HCT116 (cell line): ENCODE measurements at regions not wholly inside any gene's neighbourhood (a gene's known extent, or its start where the extent isn't known, plus 50 kb on each side); places are given as distances from the start of the nearest gene placed in this dataset.

Source experiments
- ATAC-seq: fragments of 200-7000 bp; cut with Tn5 transposase; 2 replicates; pipeline ENCODE4 v1.9.1; 2020; ENCODE audit warnings: mild to moderate bottlenecking, moderate library complexity
- BruUV-seq: library from RNA; stranded (reverse); fragments of 400-500 nt; replicated peaks from 2 replicates; lab custom pipeline; 2021; lab: Mats Ljungman, UMichigan
- CTCF ChIA-PET: fragments of 300-600 bp; sonication (Branson Sonifier 250); formaldehyde crosslinking; loops from one replicate; lab custom pipeline; 2021; ENCODE audit warnings: antibody characterized with exemption; lab: Charles Lee
- POLR2A ChIA-PET: fragments of 300-600, 350-600 bp; sonication (Branson Sonifier 250); formaldehyde crosslinking; loops from one replicate; lab custom pipeline; 2021; ENCODE audit warnings: antibody characterized with exemption; lab: Charles Lee
- RAD21 ChIA-PET, 2 experiments: fragments of 300-600 bp; sonication (Branson Sonifier 250); formaldehyde crosslinking; loops; one replicate each; lab custom pipeline; 2023; ENCODE audit warnings: low total read pairs in 2 of 2; ENCODE audit not compliant: uncharacterized antibody in 2 of 2, unreplicated experiment in 2 of 2, low non-redundant PET in 1 of 2; lab: Charles Lee
- DNase-seq: peaks from one replicate; pipeline ENCODE4 v3.0.0-alpha.2; 2010; ENCODE audit warnings: low read depth, low spot score
- H2AFZ ChIP-seq: fragments of 200-600 bp; shearing (Covaris generic), sonication (generic); 2 replicates; pipeline ENCODE4 v1.6.1; 2017; ENCODE audit warnings: low read depth, mixed run types, mixed read lengths, antibody characterized with exemption, low read length; ENCODE audit not compliant: poor library complexity, severe bottlenecking
- H3K27ac ChIP-seq: 2 replicates; pipeline ENCODE4 v1.5.1; 2012; ENCODE audit warnings: low read depth, low read length
- H3K27me3 ChIP-seq: fragments of 200-600 bp; sonication (generic); 2 replicates; pipeline ENCODE4 v1.6.1; 2016; ENCODE audit warnings: mixed run types, low read length, mixed read lengths; ENCODE audit not compliant: insufficient read depth
- H3K36me3 ChIP-seq, 2 experiments: fragments of 200-500 bp in 1 of 2; fragments of 200-600 bp in 1 of 2; sonication (Bioruptor generic) in 1 of 2; sonication (generic) in 1 of 2; 2 replicates each; pipeline versions ENCODE4 v1.5.1 to v1.6.1; 2014 to 2016; ENCODE audit warnings: low read length in 2 of 2, inconsistent platforms in 1 of 2, mixed read lengths in 1 of 2, mixed run types in 1 of 2; ENCODE audit not compliant: insufficient read depth in 2 of 2, control insufficient read depth in 1 of 2
- H3K4me1 ChIP-seq, 2 experiments: fragments of 200-600 bp in 1 of 2; sonication (generic) in 1 of 2; 2 replicates each; pipeline versions ENCODE4 v1.5.1 to v1.6.1; 2012 to 2017; ENCODE audit warnings: low read length in 2 of 2, inconsistent platforms in 1 of 2, mild to moderate bottlenecking in 1 of 2, mixed read lengths in 1 of 2, mixed run types in 1 of 2, moderate library complexity in 1 of 2; ENCODE audit not compliant: insufficient read depth in 2 of 2, control insufficient read depth in 1 of 2
- H3K4me2 ChIP-seq: fragments of 200-600 bp; sonication (generic); 2 replicates; pipeline ENCODE4 v1.6.1; 2017; ENCODE audit warnings: mixed run types, low read length, mixed read lengths
- H3K4me3 ChIP-seq, 2 experiments: fragments of 200-600 bp in 1 of 2; sonication (generic) in 1 of 2; replicated peaks in 1 of 2; 2 replicates each; pipeline ENCODE4 v1.5.1; 2011 to 2016; ENCODE audit warnings: low read length in 2 of 2, control low read depth in 1 of 2, low read depth in 1 of 2, mild to moderate bottlenecking in 1 of 2, mixed read lengths in 1 of 2, mixed run types in 1 of 2
- H3K79me2 ChIP-seq: fragments of 200-600 bp; sonication (generic); 2 replicates; pipeline ENCODE4 v1.6.1; 2017; ENCODE audit warnings: mild to moderate bottlenecking, mixed run types, low read length, moderate library complexity, mixed read lengths; ENCODE audit not compliant: insufficient read depth
- H3K9ac ChIP-seq: fragments of 200-600 bp; sonication (generic); 2 replicates; pipeline ENCODE4 v1.6.1; 2016; ENCODE audit warnings: low read length, mixed read lengths
- H3K9me2 ChIP-seq: fragments of 200-600 bp; sonication (generic), shearing (Covaris generic); 2 replicates; pipeline ENCODE4 v1.6.1; 2017; ENCODE audit warnings: mixed run types, mild to moderate bottlenecking, moderate library complexity; ENCODE audit not compliant: insufficient read depth
- H3K9me3 ChIP-seq, 2 experiments: fragments of 200-500 bp in 1 of 2; fragments of 200-600 bp in 1 of 2; sonication (Bioruptor generic) in 1 of 2; sonication (generic) in 1 of 2; 2 replicates each; pipeline ENCODE4 v1.6.1; 2014 to 2017; ENCODE audit warnings: low read length in 2 of 2, mixed read lengths in 2 of 2, inconsistent platforms in 1 of 2, low read depth in 1 of 2, mild to moderate bottlenecking in 1 of 2, mixed run types in 1 of 2, moderate library complexity in 1 of 2; ENCODE audit not compliant: control insufficient read depth in 1 of 2, insufficient read depth in 1 of 2
- H4K20me1 ChIP-seq: fragments of 200-600 bp; sonication (generic), shearing (Covaris generic); 2 replicates; pipeline ENCODE4 v1.6.1; 2017; ENCODE audit warnings: mixed run types, mild to moderate bottlenecking, moderate library complexity; ENCODE audit not compliant: insufficient read depth
- CBX3 ChIP-seq: IDR thresholded peaks from 2 replicates; pipeline ENCODE4 v1.6.1; 2012; ENCODE audit warnings: low read depth
- CEBPB ChIP-seq: IDR thresholded peaks from 2 replicates; pipeline ENCODE4 v1.6.1; 2012; ENCODE audit warnings: low read depth
- EGR1 ChIP-seq: IDR thresholded peaks from 2 replicates; pipeline ENCODE4 v1.6.1; 2012; ENCODE audit warnings: low read depth
- ELF1 ChIP-seq: IDR thresholded peaks from 2 replicates; pipeline ENCODE4 v1.6.1; 2012; ENCODE audit warnings: low read depth, borderline replicate concordance
- EZH2 ChIP-seq: fragments of 200-600 bp; sonication (generic); IDR thresholded peaks from 2 replicates; pipeline ENCODE4 v1.6.1; 2017; ENCODE audit warnings: antibody characterized with exemption, mixed run types
- EZH2phosphoT487 ChIP-seq: fragments of 200-600 bp; IDR thresholded peaks from 2 replicates; pipeline ENCODE4 v1.6.1; 2018; ENCODE audit warnings: antibody characterized with exemption, borderline replicate concordance
- FOSL1 ChIP-seq: IDR thresholded peaks from 2 replicates; pipeline ENCODE4 v1.6.1; 2012; ENCODE audit warnings: low read depth
- JUND ChIP-seq: IDR thresholded peaks from 2 replicates; pipeline ENCODE4 v1.6.1; 2012
- POLR2A ChIP-seq: IDR thresholded peaks from 2 replicates; pipeline ENCODE4 v1.7.0; 2011; ENCODE audit warnings: borderline replicate concordance; ENCODE audit not compliant: insufficient read depth, insufficient read length; ENCODE audit errors: extremely low read depth
- RAD21 ChIP-seq: IDR thresholded peaks from 2 replicates; pipeline ENCODE4 v1.6.1; 2012; ENCODE audit warnings: low read depth, mild to moderate bottlenecking
- SRF ChIP-seq: IDR thresholded peaks from 2 replicates; pipeline ENCODE4 v1.6.1; 2012; ENCODE audit warnings: low read depth
- YY1 ChIP-seq: IDR thresholded peaks from 2 replicates; pipeline ENCODE4 v1.6.1; 2011; ENCODE audit warnings: low read length, low read depth, moderate library complexity, mild to moderate bottlenecking; ENCODE audit not compliant: insufficient replicate concordance; ENCODE audit errors: extremely low read depth
- ZFX ChIP-seq: fragments of 450-650 bp; IDR thresholded peaks from 2 replicates; pipeline ENCODE4 v1.6.1; 2017
- ZNF274 ChIP-seq: fragments of 200-500 bp; sonication (Bioruptor generic); IDR thresholded peaks from 2 replicates; pipeline ENCODE4 v1.6.1; 2014; ENCODE audit warnings: mild to moderate bottlenecking, low read depth, low read length, inconsistent platforms
- intact Hi-C: fragments of 100-400 bp; cut with micrococcal nuclease; formaldehyde crosslinking; loops from 2 replicates; pipeline ENCODE4 v1.10.0; 2022
- TF ChIP-seq, protein P1 (sequence below): IDR thresholded peaks from 2 replicates; pipeline ENCODE4 v1.6.1; 2012; ENCODE audit warnings: low read depth
- TF ChIP-seq, protein P2 (sequence below): IDR thresholded peaks from 2 replicates; pipeline ENCODE4 v1.6.1; 2012

DNA sequence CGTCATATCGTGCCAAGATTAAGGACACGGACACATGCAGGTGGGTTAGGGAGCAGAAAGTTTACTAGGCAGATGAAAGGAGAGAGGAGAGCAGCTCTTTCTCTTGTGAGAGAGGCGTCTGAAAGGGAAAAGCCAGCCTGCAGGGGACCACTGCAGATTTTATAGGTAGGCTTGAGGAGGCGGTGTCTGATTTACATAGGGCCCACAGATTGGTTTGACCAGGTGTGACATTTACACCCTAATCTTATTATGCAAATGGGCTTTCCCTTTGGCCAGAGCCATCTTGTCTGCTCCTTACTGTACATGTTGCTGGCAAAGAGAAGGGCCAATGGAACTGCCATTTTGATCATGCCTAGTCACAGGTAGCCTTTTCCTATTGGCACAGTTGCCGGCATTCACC is 137.2 kb upstream of the TAF11L2 start:
- no peak for DNase-seq

More for the DNA sequence above, 137.2 kb upstream of the TAF11L2 start:
- no peak overlapping the region for H3K27ac ChIP-seq
- H3K4me3 ChIP-seq, result no peak overlapping the region
- no peaks in the 10 kb centered on the region for H4K20me1 ChIP-seq
- POLR2A ChIA-PET, result no interaction called here
- RAD21 ChIA-PET, result no interaction called here
- no TSS peak for BruUV-seq
- no peaks in the 10 kb centered on the region for H3K9me3 ChIP-seq
- no peak overlapping the region for H3K4me2 ChIP-seq
- no peaks in the 10 kb centered on the region for H3K4me1 ChIP-seq
- TF ChIP-seq CBX3 (no peak), YY1 (no peak), FOSL1 (no peak), ZNF274 (no peak), CEBPB (no peak), RAD21 (no peak), EGR1 (no peak), EZH2phosphoT487 (no peak), ELF1 (no peak), EZH2 (no peak), JUND (no peak), SRF (no peak), POLR2A (no peak), ZFX (no peak)
- TF ChIP-seq, protein P1, sequence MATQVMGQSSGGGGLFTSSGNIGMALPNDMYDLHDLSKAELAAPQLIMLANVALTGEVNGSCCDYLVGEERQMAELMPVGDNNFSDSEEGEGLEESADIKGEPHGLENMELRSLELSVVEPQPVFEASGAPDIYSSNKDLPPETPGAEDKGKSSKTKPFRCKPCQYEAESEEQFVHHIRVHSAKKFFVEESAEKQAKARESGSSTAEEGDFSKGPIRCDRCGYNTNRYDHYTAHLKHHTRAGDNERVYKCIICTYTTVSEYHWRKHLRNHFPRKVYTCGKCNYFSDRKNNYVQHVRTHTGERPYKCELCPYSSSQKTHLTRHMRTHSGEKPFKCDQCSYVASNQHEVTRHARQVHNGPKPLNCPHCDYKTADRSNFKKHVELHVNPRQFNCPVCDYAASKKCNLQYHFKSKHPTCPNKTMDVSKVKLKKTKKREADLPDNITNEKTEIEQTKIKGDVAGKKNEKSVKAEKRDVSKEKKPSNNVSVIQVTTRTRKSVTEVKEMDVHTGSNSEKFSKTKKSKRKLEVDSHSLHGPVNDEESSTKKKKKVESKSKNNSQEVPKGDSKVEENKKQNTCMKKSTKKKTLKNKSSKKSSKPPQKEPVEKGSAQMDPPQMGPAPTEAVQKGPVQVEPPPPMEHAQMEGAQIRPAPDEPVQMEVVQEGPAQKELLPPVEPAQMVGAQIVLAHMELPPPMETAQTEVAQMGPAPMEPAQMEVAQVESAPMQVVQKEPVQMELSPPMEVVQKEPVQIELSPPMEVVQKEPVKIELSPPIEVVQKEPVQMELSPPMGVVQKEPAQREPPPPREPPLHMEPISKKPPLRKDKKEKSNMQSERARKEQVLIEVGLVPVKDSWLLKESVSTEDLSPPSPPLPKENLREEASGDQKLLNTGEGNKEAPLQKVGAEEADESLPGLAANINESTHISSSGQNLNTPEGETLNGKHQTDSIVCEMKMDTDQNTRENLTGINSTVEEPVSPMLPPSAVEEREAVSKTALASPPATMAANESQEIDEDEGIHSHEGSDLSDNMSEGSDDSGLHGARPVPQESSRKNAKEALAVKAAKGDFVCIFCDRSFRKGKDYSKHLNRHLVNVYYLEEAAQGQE, result no peak
- TF ChIP-seq, protein P2, sequence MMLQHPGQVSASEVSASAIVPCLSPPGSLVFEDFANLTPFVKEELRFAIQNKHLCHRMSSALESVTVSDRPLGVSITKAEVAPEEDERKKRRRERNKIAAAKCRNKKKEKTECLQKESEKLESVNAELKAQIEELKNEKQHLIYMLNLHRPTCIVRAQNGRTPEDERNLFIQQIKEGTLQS, result no peak
- H3K79me2 ChIP-seq, result no peaks in the 10 kb centered on the region
- intact Hi-C loops, result no loop called here
- no peak for ATAC-seq
- no peaks in the 10 kb centered on the region for H3K9me2 ChIP-seq
- no peak overlapping the region for H2AFZ ChIP-seq
- no peak overlapping the region for H3K9ac ChIP-seq
- no peaks in the 10 kb centered on the region for H3K36me3 ChIP-seq
- CTCF ChIA-PET, result no interaction called here
- H3K27me3 ChIP-seq, result no peaks in the 10 kb centered on the region
